Stimulated activated CD8-positive, alpha-beta memory T cell treated with anti-CD3 and anti-CD28 coated beads, Interleukin-15, amount 100 ng/mL, for 24 hours (primary cell): ENCODE measurements at regions not wholly inside any gene's neighbourhood (a gene's known extent, or its start where the extent isn't known, plus 50 kb on each side); places are given as distances from the start of the nearest gene placed in this dataset.

Experiments
- DNase-seq: peaks from one replicate; pipeline ENCODE4 v3.0.0-alpha.2; 2020; ENCODE audit warnings: low read depth

DNA sequence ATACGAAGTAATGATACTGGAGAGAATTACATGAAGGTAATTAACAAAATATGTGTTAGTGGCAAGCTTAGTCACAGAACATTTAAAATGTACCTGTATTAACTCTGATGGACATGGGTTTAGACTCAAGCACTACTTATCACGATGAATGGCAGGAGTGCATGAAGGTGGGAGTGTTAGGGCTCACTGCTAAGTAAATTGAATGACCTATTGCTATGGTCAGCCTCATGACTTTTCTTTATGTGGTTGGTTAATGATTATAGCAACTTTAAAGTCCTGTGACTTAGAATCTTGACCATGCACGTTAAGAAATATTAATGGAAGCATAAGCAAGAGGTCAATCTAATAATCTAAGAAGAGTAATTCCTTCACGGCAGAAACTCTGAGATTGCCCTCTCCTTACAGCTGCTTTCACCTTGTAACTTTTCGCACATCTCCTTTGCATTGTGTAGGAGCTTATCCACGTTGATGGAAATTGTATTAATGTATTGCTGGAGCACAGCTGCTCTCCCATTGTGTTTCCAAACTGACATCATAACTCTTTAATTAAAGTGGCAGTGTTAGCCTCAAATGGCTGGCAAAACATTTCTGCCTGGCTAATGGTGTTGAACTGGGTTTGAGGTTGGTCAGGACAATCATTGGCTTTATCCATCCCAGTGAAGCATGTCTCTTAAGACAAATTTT lies 114.5 kb downstream of the RXFP2 start:
- no peak for DNase-seq

DNA sequence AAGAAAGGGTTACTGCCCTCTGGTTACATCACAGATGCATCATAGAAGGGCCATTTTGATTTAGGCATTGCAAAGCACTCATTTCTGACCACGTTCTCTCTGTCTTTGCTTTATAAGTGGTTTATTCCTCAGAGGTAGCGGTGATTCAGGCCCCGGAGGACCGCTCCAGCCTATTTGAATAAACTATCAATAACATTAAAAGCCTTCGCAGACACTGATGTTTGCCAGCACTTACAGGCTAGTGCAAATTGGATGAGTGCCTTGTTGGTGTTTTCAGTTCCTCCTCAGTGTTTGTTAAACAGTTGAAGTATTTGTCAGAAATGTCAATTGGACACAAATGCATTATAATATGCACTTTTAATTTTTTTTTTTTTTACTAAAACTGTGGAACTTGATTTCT lies 120.2 kb downstream of the RXFP2 start:
- no peak for DNase-seq

DNA sequence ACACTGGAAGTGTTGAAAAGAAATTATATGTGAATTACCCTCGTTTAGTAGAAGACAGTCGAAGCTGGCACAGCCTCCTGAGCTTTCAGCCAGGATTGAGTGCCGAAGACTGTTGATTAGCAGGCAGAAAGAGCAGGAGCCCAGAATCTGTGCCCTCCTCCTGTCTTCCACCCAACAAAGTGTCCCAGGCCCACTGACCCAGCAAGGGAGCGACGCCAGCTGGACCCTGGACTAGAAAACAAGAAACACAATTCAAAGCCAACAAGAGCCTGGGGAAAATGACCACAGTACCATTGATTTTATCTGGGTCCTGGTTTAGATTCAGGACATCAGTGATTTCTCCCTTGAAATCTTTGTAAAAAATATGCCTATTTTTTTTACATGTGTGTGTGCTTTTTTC lies 120.7 kb downstream of the RXFP2 start:
- DNase-seq, result no peak

DNA sequence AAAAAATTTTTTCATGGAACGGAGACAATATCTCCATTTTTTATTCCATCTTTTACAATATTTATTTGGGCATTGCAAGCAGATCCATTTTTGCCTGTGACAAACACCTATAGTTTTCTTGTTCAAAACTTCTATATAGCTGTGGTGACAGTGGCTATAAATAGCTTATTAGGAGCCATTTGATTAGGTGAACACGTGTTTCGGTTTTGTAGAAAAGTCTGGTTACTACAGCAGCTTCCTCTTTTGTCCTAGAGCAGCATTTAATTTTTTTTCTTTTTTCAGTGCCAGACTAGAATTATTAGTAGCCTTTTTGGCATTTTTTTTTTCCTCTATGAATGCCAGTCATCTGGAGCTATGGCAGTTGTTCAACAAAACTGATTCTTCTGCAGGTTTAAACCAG lies 123.5 kb downstream of the RXFP2 start:
- DNase-seq, result no peak

DNA sequence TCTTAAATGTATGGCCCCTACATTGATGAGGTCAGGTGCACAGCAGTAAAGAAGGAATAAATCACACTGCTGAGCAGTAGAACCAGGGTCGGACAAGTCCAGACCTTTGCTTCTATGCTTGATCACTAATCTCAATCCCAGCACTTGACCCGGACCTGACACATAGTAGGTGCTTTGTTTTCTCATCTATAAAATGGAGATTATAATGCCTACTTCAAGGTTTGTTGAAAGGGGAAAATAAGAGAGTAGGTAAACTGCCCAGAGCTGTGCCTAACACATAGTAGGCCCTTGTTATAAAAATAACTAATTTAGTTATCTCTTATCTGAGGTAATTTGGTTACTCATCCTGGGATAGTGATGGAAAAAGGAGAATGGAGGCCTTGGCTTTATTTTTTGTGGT lies 125.0 kb downstream of the RXFP2 start:
- no peak for DNase-seq

DNA sequence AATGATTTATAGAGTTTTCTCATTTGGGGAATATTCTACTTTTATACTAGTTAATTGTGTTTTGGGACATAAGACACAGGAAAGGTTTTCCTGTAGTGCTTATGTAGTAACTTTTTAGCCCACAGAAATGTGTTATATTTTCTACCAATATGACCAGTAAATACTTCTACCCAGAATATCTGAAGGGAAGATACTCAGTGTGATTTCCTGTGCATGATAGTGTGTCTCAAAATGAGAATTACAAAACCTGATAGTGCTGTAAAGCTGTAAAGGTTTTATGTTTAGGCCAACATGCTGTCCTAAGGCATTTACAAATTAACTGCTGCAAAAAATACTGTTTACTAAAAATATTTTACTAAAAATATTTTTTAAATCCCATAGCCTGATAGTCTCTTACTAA lies 126.8 kb downstream of the RXFP2 start:
- no peak for DNase-seq

DNA sequence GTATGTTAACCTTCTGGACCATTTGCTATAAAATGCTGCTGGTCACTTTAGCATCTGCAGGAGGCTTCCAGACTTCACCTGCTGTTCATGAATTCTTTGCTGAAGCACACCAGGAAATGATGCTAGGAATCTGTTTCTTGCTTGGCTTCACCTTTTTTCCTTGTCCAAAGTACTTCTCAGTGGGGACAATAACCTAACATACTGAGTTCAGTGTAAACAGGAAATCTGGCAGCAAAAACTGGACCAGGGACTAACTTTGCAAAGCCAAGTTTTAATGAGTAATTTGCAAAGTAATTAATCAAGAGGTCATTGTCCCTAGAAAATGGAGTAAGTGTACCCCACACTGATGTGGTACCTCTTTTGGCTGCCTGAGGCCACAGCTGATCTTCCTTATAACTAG lies 128.4 kb downstream of the RXFP2 start:
- DNase-seq, result no peak

DNA sequence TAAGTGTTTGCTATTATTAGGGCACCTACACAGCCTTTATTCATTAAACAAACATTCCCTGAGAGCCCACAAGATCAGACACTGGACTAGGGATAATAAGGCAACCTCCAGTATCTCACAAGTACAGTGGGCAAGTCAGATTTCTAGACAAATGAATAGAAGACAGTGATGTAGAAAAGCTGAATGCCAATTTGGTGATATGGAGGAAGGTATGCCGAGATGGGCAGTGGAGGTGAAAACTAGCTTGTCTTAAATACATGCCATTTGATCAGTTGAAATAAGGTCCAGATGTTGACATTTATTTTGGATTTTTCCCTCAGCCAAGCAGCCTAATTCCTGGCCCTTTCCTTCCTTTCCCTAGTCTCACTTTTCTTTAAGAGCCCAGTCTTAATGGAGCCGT lies 130.3 kb downstream of the RXFP2 start:
- DNase-seq, result no peak

DNA sequence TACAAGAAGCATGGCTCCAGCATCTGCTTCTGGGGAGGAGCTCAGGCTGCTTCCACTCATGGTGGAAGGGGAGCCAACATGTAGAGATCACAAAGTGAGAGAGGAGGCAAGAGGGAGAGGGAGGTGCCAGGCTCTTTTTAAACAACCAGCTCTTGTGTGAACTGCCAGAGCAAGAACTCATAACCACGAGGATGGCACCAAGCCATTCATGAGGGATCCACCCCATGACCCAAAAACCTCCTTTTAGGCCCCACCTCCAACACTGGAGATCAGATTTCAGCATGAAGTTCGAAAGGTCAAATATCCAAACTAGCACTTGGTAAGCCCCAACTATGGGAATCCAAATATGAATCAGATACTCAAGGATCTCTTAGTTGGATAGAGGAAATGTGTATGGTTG lies 131.2 kb downstream of the RXFP2 start:
- DNase-seq, result no peak

DNA sequence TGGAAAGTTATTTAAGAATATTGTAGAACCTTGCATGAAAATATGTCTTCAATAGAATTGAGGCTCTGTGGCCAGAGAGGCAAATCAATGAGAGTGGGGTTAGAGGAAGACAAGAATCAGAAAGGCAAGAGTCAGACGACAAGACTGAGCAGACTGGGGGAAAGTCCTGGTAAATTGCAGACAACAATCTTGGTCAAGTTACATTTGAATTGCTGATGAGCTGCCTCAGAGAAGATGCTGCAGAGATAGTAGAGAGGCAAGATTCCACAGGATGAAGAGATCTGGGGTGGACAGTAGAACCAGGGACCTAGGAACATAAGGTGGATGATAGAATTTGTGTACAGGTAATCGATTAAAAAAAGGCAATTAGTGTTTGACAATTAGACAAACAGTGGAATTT lies 133.8 kb downstream of the RXFP2 start:
- no peak for DNase-seq

DNA sequence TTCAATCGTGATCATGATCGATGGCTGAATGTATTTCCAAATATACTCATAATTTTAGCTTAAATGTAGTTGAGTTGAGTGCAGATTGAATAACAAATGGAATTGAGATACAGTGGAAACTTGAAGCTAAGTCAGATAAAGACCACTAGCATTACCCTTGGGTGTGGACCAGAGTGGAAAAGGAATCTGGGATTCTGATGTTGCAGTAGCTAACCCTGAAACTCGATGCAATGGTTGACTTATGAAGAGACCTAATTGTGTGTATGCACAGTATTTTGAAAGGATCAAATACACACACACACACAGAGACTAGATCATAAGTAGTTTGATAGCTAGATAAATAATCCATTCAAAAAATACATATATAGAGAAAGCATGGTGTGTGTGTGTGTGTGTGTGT lies 135.8 kb downstream of the RXFP2 start:
- no peak for DNase-seq

DNA sequence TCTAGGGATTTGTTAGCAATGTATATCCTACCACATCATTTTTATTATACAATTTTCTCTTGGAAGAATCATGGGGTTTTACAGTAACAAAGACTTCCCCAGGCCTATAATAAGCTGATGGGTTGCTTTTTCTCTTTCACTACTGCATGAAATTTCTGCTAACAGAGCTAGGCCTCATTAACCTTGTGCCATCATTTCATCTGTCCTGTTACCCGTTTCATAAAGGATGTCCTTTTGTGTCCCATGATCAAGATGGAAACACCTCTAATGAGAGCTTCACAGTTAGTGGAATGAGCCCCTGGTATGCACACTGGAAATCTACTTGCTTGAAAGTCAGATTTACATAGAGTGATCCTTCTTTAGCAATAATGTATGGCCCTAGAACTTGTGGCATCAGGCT lies 138.7 kb downstream of the RXFP2 start:
- no peak for DNase-seq

DNA sequence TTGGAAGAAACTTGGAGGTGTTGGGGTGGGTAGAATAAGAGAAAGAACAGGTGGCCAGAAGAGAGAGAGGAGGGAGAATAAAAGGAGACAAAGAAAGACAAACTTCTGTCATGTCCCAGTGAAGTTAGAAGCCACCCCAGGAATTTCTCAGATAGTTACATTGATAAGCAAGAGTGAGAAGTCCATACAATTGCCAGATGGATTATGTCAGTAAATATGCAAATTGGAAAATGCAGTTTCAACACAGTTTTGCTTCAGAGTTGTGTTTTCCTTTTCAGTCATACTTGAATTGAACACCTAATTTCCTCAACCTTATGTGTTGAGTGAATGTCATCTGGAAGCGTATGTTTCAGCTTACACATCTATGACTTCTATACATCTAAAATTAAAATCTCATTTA lies 139.2 kb downstream of the RXFP2 start:
- no peak for DNase-seq

DNA sequence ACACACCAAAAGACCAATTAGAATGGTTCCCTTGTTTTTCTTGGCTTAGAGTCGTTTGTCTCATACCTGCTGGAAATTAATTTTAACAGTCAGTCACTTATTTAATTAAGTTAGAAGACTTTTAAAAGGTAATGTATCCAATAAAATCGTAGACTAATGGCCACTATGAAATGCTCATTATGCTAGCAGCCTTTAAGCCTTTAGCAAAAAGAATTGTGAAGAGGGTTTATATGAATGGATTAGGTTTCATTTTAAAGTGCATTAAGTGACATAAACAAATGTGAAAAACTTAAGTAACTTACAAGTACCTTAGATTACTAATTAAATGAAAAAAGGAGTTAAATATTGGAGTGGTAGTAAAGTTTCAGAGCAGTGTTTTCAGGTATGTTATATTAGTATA lies 139.6 kb downstream of the RXFP2 start:
- DNase-seq, result no peak

DNA sequence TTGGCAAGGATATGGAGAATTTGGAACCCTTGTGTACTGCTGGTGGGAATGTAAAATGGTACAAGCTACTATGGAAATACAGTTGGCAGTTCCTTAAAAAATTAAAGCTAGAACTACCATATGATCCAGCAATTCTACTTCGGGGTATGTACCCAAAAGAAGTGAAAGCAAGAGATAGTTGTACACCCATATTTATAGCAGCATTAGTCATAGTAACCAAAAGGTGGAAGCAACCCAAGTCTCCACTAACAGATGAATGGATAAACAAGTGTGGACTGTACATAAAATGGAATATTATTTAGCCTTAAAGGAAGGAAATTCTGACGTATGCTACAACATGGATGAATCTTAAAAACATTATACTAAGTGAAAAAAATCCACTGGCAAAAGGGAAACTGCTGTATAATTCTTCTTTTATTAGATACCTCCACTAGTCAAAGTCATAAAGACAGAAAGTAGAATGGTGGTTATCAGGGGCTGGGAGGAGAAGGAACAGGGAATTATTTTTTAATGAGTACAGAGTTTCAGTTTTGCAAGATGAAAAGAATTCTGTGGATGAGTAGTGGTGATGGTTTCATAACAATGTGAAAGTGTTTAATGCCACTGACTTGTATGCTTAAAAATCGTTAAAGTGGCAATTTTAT lies 141.6 kb downstream of the RXFP2 start:
- no peak for DNase-seq

DNA sequence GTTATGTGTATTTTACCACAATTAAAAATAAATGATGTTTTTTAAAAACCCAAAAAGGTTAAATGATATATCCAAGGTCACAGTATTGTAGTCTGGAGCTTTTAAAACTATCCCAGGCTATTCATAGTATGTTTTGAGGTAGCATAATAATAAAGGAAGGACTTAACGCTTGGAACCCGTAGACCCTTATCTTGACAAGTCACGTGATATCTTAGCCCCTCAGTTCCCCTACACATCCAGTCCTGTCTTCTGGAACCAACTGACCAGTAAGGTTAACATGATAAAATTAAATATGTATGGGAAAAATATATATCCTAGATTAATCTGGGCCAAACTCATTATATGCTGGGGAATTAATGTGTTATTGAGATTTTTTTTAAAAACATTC lies 142.2 kb downstream of the RXFP2 start:
- no peak for DNase-seq

DNA sequence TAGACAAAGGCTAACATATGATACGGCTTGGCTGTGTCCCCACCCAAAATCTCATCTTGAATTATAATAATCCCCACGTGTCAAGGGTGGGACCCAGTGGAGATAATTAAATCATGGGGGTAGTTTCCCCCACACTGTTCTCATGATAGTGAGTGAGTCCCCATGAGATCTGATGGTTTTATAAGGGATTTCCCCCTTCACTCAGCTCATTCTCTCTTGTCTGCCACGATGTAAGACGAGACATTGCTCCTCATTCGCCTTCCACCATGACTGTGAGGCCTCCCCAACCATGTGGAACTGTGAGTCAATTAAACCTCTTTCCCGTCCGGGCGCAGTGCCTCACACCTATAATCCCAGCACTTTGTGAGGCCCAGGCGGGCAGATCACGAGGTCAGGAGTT lies 143.5 kb downstream of the RXFP2 start:
- DNase-seq, result no peak

DNA sequence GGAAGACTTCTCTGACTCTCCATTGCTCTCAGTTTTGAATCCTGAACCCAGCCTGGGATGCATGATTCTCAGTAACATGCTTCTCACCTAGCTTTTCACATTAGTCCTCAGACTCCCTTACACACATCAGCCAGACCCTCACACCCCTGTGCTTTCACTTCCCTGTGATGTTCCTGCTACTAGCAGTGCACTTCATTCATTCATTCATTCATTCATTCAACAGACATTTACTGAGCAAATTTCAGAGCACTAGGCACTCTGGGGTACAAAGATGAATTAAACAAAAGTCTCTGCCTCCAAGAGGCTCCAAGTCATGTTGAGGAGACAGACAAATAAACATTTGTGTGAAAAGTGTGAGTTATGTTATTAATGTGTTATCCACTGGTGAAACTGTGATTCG lies 145.2 kb downstream of the RXFP2 start:
- no peak for DNase-seq

DNA sequence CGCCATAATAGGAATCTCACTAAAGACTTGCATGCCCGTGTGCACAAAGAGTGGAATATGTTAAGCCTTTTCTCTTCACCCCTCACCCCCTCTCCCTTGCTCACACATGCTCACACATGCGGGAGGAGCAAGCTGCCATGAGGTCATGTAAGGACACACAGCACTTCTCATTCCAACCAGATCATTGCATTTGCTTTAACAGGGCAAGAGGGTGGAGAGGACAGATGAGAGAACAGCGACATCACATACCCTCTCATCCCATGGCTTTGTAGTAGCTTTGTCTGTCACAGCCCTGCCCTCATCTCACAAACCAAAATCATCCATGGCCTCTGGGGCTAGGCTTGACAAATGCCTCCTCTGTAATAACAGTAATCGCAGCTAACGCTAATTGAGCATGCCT lies 145.6 kb upstream of the FRY start:
- DNase-seq, result no peak

DNA sequence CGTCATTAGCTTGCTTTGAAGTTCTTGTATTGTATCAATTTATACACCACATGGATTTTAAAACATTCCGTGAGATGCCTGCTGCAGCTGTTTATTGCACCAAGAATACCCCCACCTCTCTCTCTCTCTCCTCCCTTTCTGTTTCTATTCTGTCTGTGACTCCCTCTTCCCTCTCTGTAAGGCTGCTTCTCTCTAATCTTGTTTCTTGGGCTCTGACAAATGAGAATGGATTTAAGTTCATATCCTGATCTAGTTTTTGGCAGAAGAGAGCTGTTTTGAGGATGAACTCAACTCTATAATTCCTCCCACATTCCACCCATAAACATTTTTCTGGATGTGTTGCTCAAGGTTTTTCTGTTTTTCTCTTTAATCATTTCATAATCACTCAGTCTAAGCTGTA lies 144.3 kb upstream of the FRY start:
- DNase-seq, result no peak

DNA sequence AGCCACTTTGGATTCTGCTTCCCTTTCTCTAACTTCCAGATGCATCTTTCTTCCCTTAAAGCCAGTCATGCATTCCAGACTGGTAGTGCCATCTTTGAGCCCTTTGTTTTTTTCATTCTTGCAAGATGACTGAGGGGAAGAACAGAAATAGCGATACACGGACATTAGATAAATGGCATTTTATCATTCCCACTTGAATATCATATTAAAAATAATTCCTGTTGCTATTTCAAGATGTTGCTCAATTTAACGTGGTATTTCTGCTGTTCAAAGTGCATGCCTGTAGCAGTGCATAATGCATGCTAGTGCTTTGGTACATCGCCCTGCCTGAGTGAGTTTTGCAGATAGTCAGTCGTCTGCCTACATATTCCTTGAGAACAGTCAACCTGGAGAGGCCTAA lies 140.6 kb upstream of the FRY start:
- DNase-seq, result no peak

DNA sequence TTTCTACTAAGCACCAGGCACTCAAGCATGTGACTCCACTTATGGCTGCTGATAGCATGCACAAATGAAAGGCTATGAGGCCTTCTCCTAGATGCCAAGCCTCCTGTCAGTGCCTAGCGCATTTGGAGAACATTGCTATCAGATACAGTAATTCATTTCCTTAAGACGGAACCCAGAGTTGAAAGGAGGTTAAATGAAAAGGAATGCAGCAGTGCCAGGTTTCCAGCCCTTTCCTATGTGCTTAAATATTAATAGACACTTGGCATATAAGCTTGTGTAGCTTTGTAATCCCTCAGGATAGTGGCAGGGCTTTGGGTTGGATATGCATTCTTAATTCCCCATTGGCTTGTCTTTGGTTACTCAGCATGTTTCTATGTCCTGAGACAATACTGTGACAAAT lies 140.1 kb upstream of the FRY start:
- DNase-seq, result no peak

DNA sequence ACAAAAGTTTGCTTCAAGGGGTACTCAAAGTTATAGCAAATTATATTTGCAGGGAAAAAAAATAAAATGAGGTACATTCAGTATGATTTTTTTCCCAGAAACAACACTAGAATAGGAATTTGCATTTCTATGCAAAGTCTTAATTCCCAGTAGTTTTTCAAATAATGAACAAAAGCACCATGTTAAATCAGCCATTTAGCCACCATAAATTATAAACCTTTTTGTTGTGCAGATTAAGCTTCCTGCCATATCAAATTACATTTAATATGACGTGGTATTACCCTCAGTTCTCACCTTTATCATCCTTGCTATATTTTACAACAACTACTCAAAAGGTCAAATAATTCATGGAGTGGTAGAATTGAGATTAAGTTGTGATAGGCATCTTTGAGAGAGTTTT lies 136.6 kb upstream of the FRY start:
- no peak for DNase-seq

DNA sequence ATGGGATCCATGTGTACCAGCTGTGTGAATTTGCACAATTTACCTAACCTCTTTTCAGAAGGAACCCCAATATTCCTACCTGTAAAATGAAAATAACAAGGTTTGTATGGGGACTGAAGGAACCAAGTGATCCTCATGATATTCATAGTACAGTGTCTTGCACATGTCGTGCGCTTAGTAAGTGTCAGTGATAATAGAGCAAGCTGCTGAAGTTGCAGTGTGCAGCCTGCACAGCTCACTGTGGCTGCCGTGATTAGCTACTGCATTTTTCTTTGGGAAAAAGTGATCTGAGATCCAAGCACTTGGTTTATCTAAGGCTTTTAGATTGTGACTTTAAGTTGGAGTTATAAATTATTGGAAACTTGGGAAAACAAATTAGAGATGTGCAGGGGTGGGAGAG lies 135.9 kb upstream of the FRY start:
- DNase-seq, result no peak
